ENCODE measurements at regions not wholly inside any gene's neighbourhood (a gene's known extent, or its start where the extent isn't known, plus 50 kb on each side); places are given as distances from the start of the nearest gene placed in this dataset.

- no peak overlapping the region for H3K4me3 ChIP-seq (replicated peaks in 1 of 2; ENCODE audit: low read depth in 2 of 2, low read length in 2 of 2)
- no peak for TF ChIP-seq CTCF (IDR thresholded peaks at IDR 0.05; ENCODE audit: low read depth, low read length)
- no peak for DNase-seq (ENCODE audit: low read depth in 2 of 2)
Measured at GRCh38 chr7:155173905-155174304, 103.8 kb downstream of the HTR5A start.

- H3K4me3 ChIP-seq (replicated peaks in 1 of 2; ENCODE audit: low read depth in 2 of 2, low read length in 2 of 2), result no peak overlapping the region
- TF ChIP-seq CTCF (IDR thresholded peaks at IDR 0.05; ENCODE audit: low read depth, low read length), result no peak
- DNase-seq (ENCODE audit: low read depth in 2 of 2), result no peak
Measured at GRCh38 chr7:155178096-155178495, 108.0 kb downstream of the HTR5A start.

- H3K4me3 ChIP-seq (replicated peaks in 1 of 2; ENCODE audit: low read depth in 2 of 2, low read length in 2 of 2), result no peak overlapping the region
- DNase-seq (ENCODE audit: low read depth in 2 of 2), result no peak
- no peak for TF ChIP-seq CTCF (IDR thresholded peaks at IDR 0.05; ENCODE audit: low read depth, low read length)
Measured at GRCh38 chr7:155181768-155182167, 111.6 kb downstream of the HTR5A start.

- TF ChIP-seq CTCF (IDR thresholded peaks at IDR 0.05; ENCODE audit: low read depth, low read length), result no peak
- no peak for DNase-seq (ENCODE audit: low read depth in 2 of 2)
Measured at GRCh38 chr7:155182406-155182970, 112.4 kb downstream of the HTR5A start.

GRCh38 chr7:155183655-155184054, 113.5 kb downstream of the HTR5A start:
- no peak overlapping the region for H3K4me3 ChIP-seq (replicated peaks in 1 of 2; ENCODE audit: low read depth in 2 of 2, low read length in 2 of 2)

More at GRCh38 chr7:155182406-155182970, 112.4 kb downstream of the HTR5A start:
- no peak overlapping the region for H3K4me3 ChIP-seq (replicated peaks in 1 of 2; ENCODE audit: low read depth in 2 of 2, low read length in 2 of 2)

GRCh38 chr7:155184923-155185322, 112.8 kb upstream of the INSIG1 start:
- no peak for TF ChIP-seq CTCF (IDR thresholded peaks at IDR 0.05; ENCODE audit: low read depth, low read length)
- DNase-seq (ENCODE audit: low read depth in 2 of 2), result no peak
- H3K4me3 ChIP-seq (replicated peaks in 1 of 2; ENCODE audit: low read depth in 2 of 2, low read length in 2 of 2), result no peak overlapping the region

More at GRCh38 chr7:155183655-155184054, 113.5 kb downstream of the HTR5A start:
- no peak for TF ChIP-seq CTCF (IDR thresholded peaks at IDR 0.05; ENCODE audit: low read depth, low read length)
- no peak for DNase-seq (ENCODE audit: low read depth in 2 of 2)
